Ishikawa (cell line): ENCODE measurements at regions not wholly inside any gene's neighbourhood (a gene's known extent, or its start where the extent isn't known, plus 50 kb on each side); places are given as distances from the start of the nearest gene placed in this dataset.

Experiments used
- CEBPB ChIP-seq: IDR thresholded peaks from 2 replicates; pipeline ENCODE4 v1.6.1; 2012
- CREB1 ChIP-seq: IDR thresholded peaks from 2 replicates; pipeline ENCODE4 v1.6.1; 2012; ENCODE audit warnings: low read depth
- EP300 ChIP-seq: IDR thresholded peaks from 2 replicates; pipeline ENCODE4 v1.6.1; 2012; ENCODE audit warnings: borderline replicate concordance
- FOXM1 ChIP-seq: IDR thresholded peaks from 2 replicates; pipeline ENCODE4 v1.6.1; 2012; ENCODE audit warnings: low read depth, borderline replicate concordance
- MAX ChIP-seq: IDR thresholded peaks from 2 replicates; pipeline ENCODE4 v1.6.1; 2012
- NFIC ChIP-seq: IDR thresholded peaks from 2 replicates; pipeline ENCODE4 v1.6.1; 2012
- RAD21 ChIP-seq: IDR thresholded peaks from 2 replicates; pipeline ENCODE4 v1.6.1; 2012; ENCODE audit warnings: low read depth
- REST ChIP-seq: IDR thresholded peaks from 2 replicates; pipeline ENCODE4 v1.6.1; 2012; ENCODE audit warnings: low read depth, mild to moderate bottlenecking
- TAF1 ChIP-seq: IDR thresholded peaks from 2 replicates; pipeline ENCODE4 v1.6.1; 2012; ENCODE audit warnings: low read depth, mild to moderate bottlenecking
- TCF12 ChIP-seq: IDR thresholded peaks from 2 replicates; pipeline ENCODE4 v1.6.1; 2012; ENCODE audit warnings: low read depth
- TEAD4 ChIP-seq: IDR thresholded peaks from 2 replicates; pipeline ENCODE4 v1.6.1; 2012
- USF1 ChIP-seq: IDR thresholded peaks from 2 replicates; pipeline ENCODE4 v1.6.1; 2012
- YY1 ChIP-seq: IDR thresholded peaks from 2 replicates; pipeline ENCODE4 v1.6.1; 2012; ENCODE audit warnings: low read depth
- ZBTB7A ChIP-seq: IDR thresholded peaks from 2 replicates; pipeline ENCODE4 v1.6.1; 2012; ENCODE audit warnings: low read depth

- no peak for TF ChIP-seq REST
- TF ChIP-seq USF1 = no peak
- TF ChIP-seq FOXM1 = no peak
- no peak for TF ChIP-seq MAX
- no peak for TF ChIP-seq RAD21
- TF ChIP-seq TAF1 = no peak
- TF ChIP-seq EP300 = no peak
- no peak for TF ChIP-seq CEBPB
- no peak for TF ChIP-seq NFIC
- TF ChIP-seq CREB1 = no peak
- no peak for TF ChIP-seq YY1
- TF ChIP-seq TEAD4 = no peak
- no peak for TF ChIP-seq ZBTB7A
- no peak for TF ChIP-seq TCF12
Measured at GRCh38 chr2:221210686-221211085, 361.4 kb downstream of the EPHA4 start.
